ENCODE measurements at regions not wholly inside any gene's neighbourhood (a gene's known extent, or its start where the extent isn't known, plus 50 kb on each side); places are given as distances from the start of the nearest gene placed in this dataset.

DNA sequence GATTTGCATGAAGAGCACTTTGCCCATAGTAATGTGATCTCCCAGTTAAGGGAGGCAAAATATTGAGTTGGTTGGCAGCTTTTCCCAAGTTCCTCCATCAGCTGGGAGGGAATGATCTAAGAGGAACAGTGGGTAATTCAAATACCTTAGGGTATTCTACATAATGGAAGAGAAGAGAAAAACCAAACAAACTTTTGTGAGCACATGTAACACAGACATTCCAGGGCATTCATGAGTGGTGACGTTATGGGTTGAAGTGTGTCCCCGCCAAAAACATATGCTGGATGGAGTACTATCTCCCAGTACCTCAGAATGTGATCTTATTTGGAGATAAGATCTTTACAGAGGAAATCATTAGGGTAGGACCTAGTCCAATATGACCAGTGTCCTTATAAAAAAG, 220.1 kb downstream of the FOXO1 start:
- Histone ChIP-seq H3K9ac (ENCODE audit: low read length in 5 of 5) (no peak overlapping the region), H3K27ac (ENCODE audit: low read depth, low read length) (peak overlapping the region; percentile 22), H3K36me3 (ENCODE audit: control insufficient read depth in 5 of 5, insufficient read depth in 5 of 5, low read length in 5 of 5) (no peaks in the 10 kb centered on the region), H3K4me1 (ENCODE audit: control insufficient read depth in 5 of 5, insufficient read depth in 5 of 5, low read length in 5 of 5) (peaks cover 9 to 45% (median 39%) of the 10 kb centered on the region in 5 donors), H3K27me3 (ENCODE audit: control insufficient read depth in 5 of 5, insufficient read depth in 4 of 5, low read length in 5 of 5) (no peaks in the 10 kb centered on the region), H3K4me3 (ENCODE audit: low read depth in 1 of 5, low read length in 5 of 5) (no peak overlapping the region), H3K9me3 (ENCODE audit: control insufficient read depth in 5 of 5, low read length in 5 of 5) (peaks cover 0 to 5% (median 0%) of the 10 kb centered on the region in 5 donors)

DNA sequence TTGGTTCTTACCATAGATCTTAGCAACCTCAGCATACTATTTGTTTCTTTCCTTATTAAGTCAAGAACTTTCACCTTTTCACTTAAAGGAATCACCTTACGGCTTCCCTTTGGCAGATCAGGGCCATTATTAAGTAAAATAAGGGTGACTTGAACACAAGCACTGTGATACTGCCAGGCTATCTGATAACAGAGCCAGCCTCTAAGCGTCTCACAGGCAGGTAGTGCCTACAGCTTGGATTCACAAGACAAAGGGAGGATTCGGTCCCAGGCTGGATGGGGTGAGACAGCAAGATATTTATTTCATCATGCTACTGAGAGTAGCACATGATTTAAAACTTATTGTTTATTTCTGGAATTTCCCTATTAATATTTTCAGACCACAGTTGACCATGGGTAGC, 218.6 kb downstream of the FOXO1 start:
- Histone ChIP-seq H3K4me3 (ENCODE audit: low read depth in 1 of 5, low read length in 5 of 5) (no peak overlapping the region), H3K36me3 (ENCODE audit: control insufficient read depth in 5 of 5, insufficient read depth in 5 of 5, low read length in 5 of 5) (no peaks in the 10 kb centered on the region), H3K4me1 (ENCODE audit: control insufficient read depth in 5 of 5, insufficient read depth in 5 of 5, low read length in 5 of 5) (peaks cover 3 to 43% (median 37%) of the 10 kb centered on the region in 5 donors), H3K9ac (ENCODE audit: low read length in 5 of 5) (no peak overlapping the region), H3K27ac (ENCODE audit: low read depth, low read length) (no peak overlapping the region), H3K27me3 (ENCODE audit: control insufficient read depth in 5 of 5, insufficient read depth in 4 of 5, low read length in 5 of 5) (no peaks in the 10 kb centered on the region), H3K9me3 (ENCODE audit: control insufficient read depth in 5 of 5, low read length in 5 of 5) (peaks cover 0 to 5% (median 0%) of the 10 kb centered on the region in 5 donors)

- H3K27ac ChIP-seq (ENCODE audit: low read depth, low read length) = peak overlapping the region; percentile 28
- no peak overlapping the region for H3K9ac ChIP-seq (ENCODE audit: low read length in 5 of 5)
Measured at GRCh38 chr13:40452038-40452666, 214.3 kb downstream of the FOXO1 start.

GRCh38 chr13:40452741-40453334, 213.6 kb downstream of the FOXO1 start:
- Histone ChIP-seq H3K36me3 (ENCODE audit: control insufficient read depth in 5 of 5, insufficient read depth in 5 of 5, low read length in 5 of 5) (no peaks in the 10 kb centered on the region), H3K9ac (ENCODE audit: low read length in 5 of 5) (no peak overlapping the region), H3K9me3 (ENCODE audit: control insufficient read depth in 5 of 5, low read length in 5 of 5) (peaks cover 0 to 5% (median 0%) of the 10 kb centered on the region in 5 donors), H3K4me3 (ENCODE audit: low read depth in 1 of 5, low read length in 5 of 5) (no peak overlapping the region), H3K4me1 (ENCODE audit: control insufficient read depth in 5 of 5, insufficient read depth in 5 of 5, low read length in 5 of 5) (peaks cover 0 to 15% (median 11%) of the 10 kb centered on the region in 5 donors), H3K27ac (ENCODE audit: low read depth, low read length) (peak overlapping the region; percentile 28), H3K27me3 (ENCODE audit: control insufficient read depth in 5 of 5, insufficient read depth in 4 of 5, low read length in 5 of 5) (no peaks in the 10 kb centered on the region)

More at GRCh38 chr13:40452038-40452666, 214.3 kb downstream of the FOXO1 start:
- H3K27me3 ChIP-seq (ENCODE audit: control insufficient read depth in 5 of 5, insufficient read depth in 4 of 5, low read length in 5 of 5) = no peaks in the 10 kb centered on the region
- peaks cover 0 to 15% (median 11%) of the 10 kb centered on the region in 5 donors for H3K4me1 ChIP-seq (ENCODE audit: control insufficient read depth in 5 of 5, insufficient read depth in 5 of 5, low read length in 5 of 5)
- peaks cover 0 to 5% (median 0%) of the 10 kb centered on the region in 5 donors for H3K9me3 ChIP-seq (ENCODE audit: control insufficient read depth in 5 of 5, low read length in 5 of 5)
- no peak overlapping the region for H3K4me3 ChIP-seq (ENCODE audit: low read depth in 1 of 5, low read length in 5 of 5)
- no peaks in the 10 kb centered on the region for H3K36me3 ChIP-seq (ENCODE audit: control insufficient read depth in 5 of 5, insufficient read depth in 5 of 5, low read length in 5 of 5)

- Histone ChIP-seq H3K4me1 (ENCODE audit: control insufficient read depth in 5 of 5, insufficient read depth in 5 of 5, low read length in 5 of 5) (peaks cover 0 to 15% (median 11%) of the 10 kb centered on the region in 5 donors), H3K9ac (ENCODE audit: low read length in 5 of 5) (no peak overlapping the region), H3K36me3 (ENCODE audit: control insufficient read depth in 5 of 5, insufficient read depth in 5 of 5, low read length in 5 of 5) (no peaks in the 10 kb centered on the region), H3K9me3 (ENCODE audit: control insufficient read depth in 5 of 5, low read length in 5 of 5) (peaks cover 0 to 5% (median 0%) of the 10 kb centered on the region in 5 donors), H3K27ac (ENCODE audit: low read depth, low read length) (peak overlapping the region; percentile 28), H3K27me3 (ENCODE audit: control insufficient read depth in 5 of 5, insufficient read depth in 4 of 5, low read length in 5 of 5) (no peaks in the 10 kb centered on the region), H3K4me3 (ENCODE audit: low read depth in 1 of 5, low read length in 5 of 5) (no peak overlapping the region)
Measured at GRCh38 chr13:40453351-40454021, 213.0 kb downstream of the FOXO1 start.

DNA sequence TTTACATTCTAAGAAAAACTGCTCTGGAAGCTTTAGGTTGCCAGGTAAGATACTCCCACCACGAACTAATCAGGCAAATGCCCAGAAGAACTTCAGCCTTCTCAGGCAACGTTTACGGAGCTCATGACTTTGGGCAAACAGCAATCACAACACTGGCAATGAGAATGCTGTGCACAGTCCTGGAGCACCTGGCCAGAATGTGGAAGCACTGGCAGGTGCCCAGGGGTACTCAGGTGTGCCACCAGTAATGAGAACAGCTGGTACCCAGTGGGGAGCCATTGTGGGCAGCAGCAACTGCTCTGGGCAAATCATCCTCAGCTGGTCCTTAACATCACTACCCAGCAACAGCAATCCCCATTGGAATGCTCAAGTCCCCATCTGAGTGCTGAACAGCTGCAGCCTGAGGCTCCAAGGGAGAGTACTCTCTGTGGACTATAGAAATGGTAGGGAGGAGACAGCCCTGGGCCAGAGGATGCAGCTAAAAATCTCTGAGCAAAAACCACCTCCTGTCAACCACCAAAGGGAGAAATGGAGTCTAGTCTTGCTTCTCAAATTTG, 210.0 kb downstream of the FOXO1 start:
- Histone ChIP-seq H3K4me3 (ENCODE audit: low read depth in 1 of 5, low read length in 5 of 5) (no peak overlapping the region), H3K4me1 (ENCODE audit: control insufficient read depth in 5 of 5, insufficient read depth in 5 of 5, low read length in 5 of 5) (peaks cover 0 to 15% (median 11%) of the 10 kb centered on the region in 5 donors), H3K36me3 (ENCODE audit: control insufficient read depth in 5 of 5, insufficient read depth in 5 of 5, low read length in 5 of 5) (no peaks in the 10 kb centered on the region), H3K9me3 (ENCODE audit: control insufficient read depth in 5 of 5, low read length in 5 of 5) (no peaks in the 10 kb centered on the region), H3K27me3 (ENCODE audit: control insufficient read depth in 5 of 5, insufficient read depth in 4 of 5, low read length in 5 of 5) (no peaks in the 10 kb centered on the region), H3K27ac (ENCODE audit: low read depth, low read length) (no peak overlapping the region), H3K9ac (ENCODE audit: low read length in 5 of 5) (no peak overlapping the region)

DNA sequence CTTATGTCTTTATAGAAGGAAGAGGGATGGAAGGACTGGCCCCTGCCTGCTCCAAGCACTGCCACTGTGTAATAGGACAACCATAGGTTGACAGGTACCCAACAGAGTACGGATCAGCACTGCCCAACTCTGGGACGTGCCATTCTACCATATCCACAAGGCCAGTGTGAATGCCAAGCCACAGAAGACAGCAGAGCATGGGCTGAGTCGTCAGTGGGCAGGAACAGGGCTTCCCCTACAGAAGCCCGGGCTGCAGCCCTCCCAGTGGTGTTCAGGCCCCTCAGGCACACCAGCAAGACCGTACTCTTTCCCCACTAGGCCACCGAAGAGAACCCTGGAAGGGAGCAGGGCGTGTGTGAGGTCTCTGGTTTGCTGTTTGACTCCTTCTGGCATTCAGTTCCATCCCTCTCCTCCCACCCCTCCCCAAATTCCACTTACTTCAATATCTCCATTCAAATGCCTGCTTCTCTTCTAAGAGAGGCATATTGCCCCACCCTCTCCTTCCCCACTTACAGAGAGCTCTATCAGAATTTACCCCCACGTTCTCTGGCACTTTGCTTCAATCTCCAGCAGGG, 209.4 kb downstream of the FOXO1 start:
- Histone ChIP-seq H3K27me3 (ENCODE audit: control insufficient read depth in 5 of 5, insufficient read depth in 4 of 5, low read length in 5 of 5) (no peaks in the 10 kb centered on the region), H3K36me3 (ENCODE audit: control insufficient read depth in 5 of 5, insufficient read depth in 5 of 5, low read length in 5 of 5) (no peaks in the 10 kb centered on the region), H3K27ac (ENCODE audit: low read depth, low read length) (no peak overlapping the region), H3K4me1 (ENCODE audit: control insufficient read depth in 5 of 5, insufficient read depth in 5 of 5, low read length in 5 of 5) (peaks cover 0 to 11% (median 8%) of the 10 kb centered on the region in 5 donors), H3K9me3 (ENCODE audit: control insufficient read depth in 5 of 5, low read length in 5 of 5) (no peaks in the 10 kb centered on the region), H3K4me3 (ENCODE audit: low read depth in 1 of 5, low read length in 5 of 5) (no peak overlapping the region), H3K9ac (ENCODE audit: low read length in 5 of 5) (no peak overlapping the region)

- H3K27ac ChIP-seq (ENCODE audit: low read depth, low read length) = no peak overlapping the region
- H3K27me3 ChIP-seq (ENCODE audit: control insufficient read depth in 5 of 5, insufficient read depth in 4 of 5, low read length in 5 of 5) = no peaks in the 10 kb centered on the region
- H3K9me3 ChIP-seq (ENCODE audit: control insufficient read depth in 5 of 5, low read length in 5 of 5) = no peaks in the 10 kb centered on the region
- H3K4me1 ChIP-seq (ENCODE audit: control insufficient read depth in 5 of 5, insufficient read depth in 5 of 5, low read length in 5 of 5) = peaks cover 0 to under 1% (median 0%) of the 10 kb centered on the region in 5 donors
- H3K4me3 ChIP-seq (ENCODE audit: low read depth in 1 of 5, low read length in 5 of 5) = no peak overlapping the region
- H3K9ac ChIP-seq (ENCODE audit: low read length in 5 of 5) = no peak overlapping the region
- no peaks in the 10 kb centered on the region for H3K36me3 ChIP-seq (ENCODE audit: control insufficient read depth in 5 of 5, insufficient read depth in 5 of 5, low read length in 5 of 5)
Measured at GRCh38 chr13:40457929-40458719, 208.3 kb downstream of the FOXO1 start.

- H3K4me1 ChIP-seq (ENCODE audit: control insufficient read depth in 5 of 5, insufficient read depth in 5 of 5, low read length in 5 of 5) = no peaks in the 10 kb centered on the region
- H3K4me3 ChIP-seq (ENCODE audit: low read depth in 1 of 5, low read length in 5 of 5) = no peak overlapping the region
- no peak overlapping the region for H3K27ac ChIP-seq (ENCODE audit: low read depth, low read length)
- no peaks in the 10 kb centered on the region for H3K9me3 ChIP-seq (ENCODE audit: control insufficient read depth in 5 of 5, low read length in 5 of 5)
- no peaks in the 10 kb centered on the region for H3K36me3 ChIP-seq (ENCODE audit: control insufficient read depth in 5 of 5, insufficient read depth in 5 of 5, low read length in 5 of 5)
- H3K9ac ChIP-seq (ENCODE audit: low read length in 5 of 5) = no peak overlapping the region
- H3K27me3 ChIP-seq (ENCODE audit: control insufficient read depth in 5 of 5, insufficient read depth in 4 of 5, low read length in 5 of 5) = no peaks in the 10 kb centered on the region
Measured at GRCh38 chr13:40458720-40458990, 207.8 kb downstream of the FOXO1 start.

Data from subcutaneous abdominal adipose tissue (tissue), 5 donors.